GM21360 (cell line): ENCODE measurements at regions not wholly inside any gene's neighbourhood (a gene's known extent, or its start where the extent isn't known, plus 50 kb on each side); places are given as distances from the start of the nearest gene placed in this dataset.
A peak's percentile ranks its signal among the peaks of the same experiment; 100 is the strongest.

ENCODE experiments used
- ATAC-seq: cut with Tn5 transposase; IDR thresholded peaks from one replicate; pipeline ENCODE4 v1.9.1; 2021; ENCODE audit warnings: mild to moderate bottlenecking, moderate library complexity; ENCODE audit not compliant: unreplicated experiment

GRCh38 chr4:176383273-176384077, 63.7 kb downstream of the SPCS3 start:
- ATAC-seq: no peak

GRCh38 chr4:176385601-176386000, 65.8 kb downstream of the SPCS3 start:
- no peak for ATAC-seq

- ATAC-seq: no peak
Observed at GRCh38 chr4:176387571-176387970, 67.8 kb downstream of the SPCS3 start.

- no peak for ATAC-seq
Observed at GRCh38 chr4:176393306-176394013, 73.7 kb downstream of the SPCS3 start.

GRCh38 chr4:176400816-176401461, 81.2 kb downstream of the SPCS3 start:
- ATAC-seq: no peak

- ATAC-seq: no peak
Observed at GRCh38 chr4:176404621-176405020, 84.9 kb downstream of the SPCS3 start.

GRCh38 chr4:176406297-176406696, 86.5 kb downstream of the SPCS3 start:
- ATAC-seq: no peak

GRCh38 chr4:176406736-176407135, 87.0 kb downstream of the SPCS3 start:
- ATAC-seq: no peak

- ATAC-seq: no peak
Observed at GRCh38 chr4:176409627-176410026, 89.9 kb downstream of the SPCS3 start.

GRCh38 chr4:176413171-176413570, 93.4 kb downstream of the SPCS3 start:
- ATAC-seq: peak; percentile 57

GRCh38 chr4:176422001-176422400, 102.2 kb downstream of the SPCS3 start:
- ATAC-seq: no peak

GRCh38 chr4:176422511-176422910, 102.7 kb downstream of the SPCS3 start:
- ATAC-seq: no peak

GRCh38 chr4:176425035-176425434, 105.3 kb downstream of the SPCS3 start:
- ATAC-seq: no peak

GRCh38 chr4:176432811-176433540, 113.2 kb downstream of the SPCS3 start:
- no peak for ATAC-seq

- ATAC-seq: no peak
Observed at GRCh38 chr4:176433983-176434382, 114.2 kb downstream of the SPCS3 start.

- no peak for ATAC-seq
Observed at GRCh38 chr4:176435901-176436292, 116.1 kb downstream of the SPCS3 start.

- ATAC-seq: peak; percentile 49
Observed at GRCh38 chr4:176436293-176436973, 116.7 kb downstream of the SPCS3 start.

GRCh38 chr4:176437756-176438155, 118.0 kb downstream of the SPCS3 start:
- no peak for ATAC-seq

- ATAC-seq: no peak
Observed at GRCh38 chr4:176438401-176438800, 118.6 kb downstream of the SPCS3 start.

- no peak for ATAC-seq
Observed at GRCh38 chr4:176439611-176440010, 119.8 kb downstream of the SPCS3 start.

- no peak for ATAC-seq
Observed at GRCh38 chr4:176440698-176441097, 120.9 kb downstream of the SPCS3 start.
